Testis (tissue), 2 donors: ENCODE measurements at regions not wholly inside any gene's neighbourhood (a gene's known extent, or its start where the extent isn't known, plus 50 kb on each side); places are given as distances from the start of the nearest gene placed in this dataset.

Experiments used
- POLR2A ChIP-seq: fragments of 450-650 bp; IDR thresholded peaks from one replicate; pipeline ENCODE4 v1.6.1; 2017; ENCODE audit warnings: antibody characterized with exemption, mild to moderate bottlenecking, moderate library complexity
- TF ChIP-seq, protein P1 (sequence below), 3 experiments: fragments of 450-650 bp in 2 of 3; fragments of 200-600 bp in 1 of 3; sonication (generic) in 1 of 3; IDR thresholded peaks; one replicate each; pipeline ENCODE4 v1.5.1; 2016 to 2019; ENCODE audit warnings: antibody characterized with exemption in 3 of 3, mild to moderate bottlenecking in 2 of 3, moderate library complexity in 1 of 3

DNA sequence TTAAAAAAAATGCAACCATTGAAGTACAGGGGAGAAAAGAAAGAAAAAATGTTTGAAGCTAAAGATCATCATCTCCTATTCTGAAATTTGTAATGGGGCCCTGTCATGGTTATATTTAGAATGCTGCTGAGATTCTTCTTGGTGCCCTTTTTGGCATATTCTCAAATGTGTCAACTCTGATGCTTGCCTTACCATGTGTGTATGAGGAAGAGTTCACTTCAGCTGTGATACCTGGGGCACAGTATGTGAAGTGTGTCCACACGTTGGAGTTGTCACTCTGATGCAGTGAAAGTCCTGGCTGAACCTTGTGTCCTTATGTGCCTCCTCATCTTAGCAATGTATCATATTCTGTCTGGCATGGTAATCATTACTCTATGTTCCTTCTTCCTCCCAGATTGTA, 377.9 kb downstream of the RAPGEF2 start:
- TF ChIP-seq, protein P1, sequence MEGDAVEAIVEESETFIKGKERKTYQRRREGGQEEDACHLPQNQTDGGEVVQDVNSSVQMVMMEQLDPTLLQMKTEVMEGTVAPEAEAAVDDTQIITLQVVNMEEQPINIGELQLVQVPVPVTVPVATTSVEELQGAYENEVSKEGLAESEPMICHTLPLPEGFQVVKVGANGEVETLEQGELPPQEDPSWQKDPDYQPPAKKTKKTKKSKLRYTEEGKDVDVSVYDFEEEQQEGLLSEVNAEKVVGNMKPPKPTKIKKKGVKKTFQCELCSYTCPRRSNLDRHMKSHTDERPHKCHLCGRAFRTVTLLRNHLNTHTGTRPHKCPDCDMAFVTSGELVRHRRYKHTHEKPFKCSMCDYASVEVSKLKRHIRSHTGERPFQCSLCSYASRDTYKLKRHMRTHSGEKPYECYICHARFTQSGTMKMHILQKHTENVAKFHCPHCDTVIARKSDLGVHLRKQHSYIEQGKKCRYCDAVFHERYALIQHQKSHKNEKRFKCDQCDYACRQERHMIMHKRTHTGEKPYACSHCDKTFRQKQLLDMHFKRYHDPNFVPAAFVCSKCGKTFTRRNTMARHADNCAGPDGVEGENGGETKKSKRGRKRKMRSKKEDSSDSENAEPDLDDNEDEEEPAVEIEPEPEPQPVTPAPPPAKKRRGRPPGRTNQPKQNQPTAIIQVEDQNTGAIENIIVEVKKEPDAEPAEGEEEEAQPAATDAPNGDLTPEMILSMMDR (IDR thresholded peaks at IDR 0.05), result no peak
- TF ChIP-seq POLR2A, result no peak
